ENCODE measurements at regions not wholly inside any gene's neighbourhood (a gene's known extent, or its start where the extent isn't known, plus 50 kb on each side); places are given as distances from the start of the nearest gene placed in this dataset.

DNA sequence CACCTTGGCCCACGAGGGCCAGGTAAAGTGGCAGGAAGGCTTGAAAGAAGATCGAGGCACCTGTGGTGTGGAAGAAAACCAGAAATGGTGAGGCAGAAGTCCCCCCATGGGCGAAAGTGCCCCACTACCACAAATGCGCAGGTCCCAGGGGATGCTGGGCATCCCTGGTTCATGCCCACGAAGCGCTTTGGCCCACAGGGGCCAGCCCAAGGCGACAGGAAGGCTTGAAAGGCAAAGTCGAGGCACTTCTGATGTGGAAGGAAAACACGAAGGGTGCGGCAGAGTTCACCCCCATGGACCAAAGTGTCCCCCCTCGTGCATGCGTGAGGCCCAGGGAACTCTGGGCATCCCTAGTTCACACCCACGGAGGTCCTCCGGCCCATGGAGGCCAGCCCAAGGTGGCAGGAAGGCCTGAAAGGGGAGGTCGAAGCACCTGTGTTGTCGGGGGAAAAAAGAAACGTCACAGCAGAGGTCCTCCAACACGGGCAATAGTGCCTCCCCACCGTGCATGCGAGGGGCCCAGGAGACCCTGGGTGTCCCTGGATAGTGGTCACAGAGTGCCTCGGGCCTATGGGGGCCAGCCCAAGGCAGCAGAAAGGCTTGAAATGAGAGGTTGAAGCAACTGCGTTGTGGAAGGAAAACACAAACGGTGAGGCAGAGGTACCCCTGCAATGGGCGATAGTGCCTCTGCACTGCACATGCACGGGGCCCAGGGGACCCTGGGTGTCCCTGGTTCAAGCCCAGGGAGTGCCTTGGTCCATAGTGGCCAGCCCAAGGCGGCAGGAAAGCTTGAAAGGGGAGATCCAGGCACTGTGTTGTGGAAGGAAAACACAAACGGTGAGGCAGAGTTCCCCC lies 373.9 kb downstream of the ALG10 start:
- H3K9me3 ChIP-seq, result peaks cover 0 to 36% (median 2%) of the 10 kb centered on the region in 12 donors
- TF ChIP-seq, protein P1, sequence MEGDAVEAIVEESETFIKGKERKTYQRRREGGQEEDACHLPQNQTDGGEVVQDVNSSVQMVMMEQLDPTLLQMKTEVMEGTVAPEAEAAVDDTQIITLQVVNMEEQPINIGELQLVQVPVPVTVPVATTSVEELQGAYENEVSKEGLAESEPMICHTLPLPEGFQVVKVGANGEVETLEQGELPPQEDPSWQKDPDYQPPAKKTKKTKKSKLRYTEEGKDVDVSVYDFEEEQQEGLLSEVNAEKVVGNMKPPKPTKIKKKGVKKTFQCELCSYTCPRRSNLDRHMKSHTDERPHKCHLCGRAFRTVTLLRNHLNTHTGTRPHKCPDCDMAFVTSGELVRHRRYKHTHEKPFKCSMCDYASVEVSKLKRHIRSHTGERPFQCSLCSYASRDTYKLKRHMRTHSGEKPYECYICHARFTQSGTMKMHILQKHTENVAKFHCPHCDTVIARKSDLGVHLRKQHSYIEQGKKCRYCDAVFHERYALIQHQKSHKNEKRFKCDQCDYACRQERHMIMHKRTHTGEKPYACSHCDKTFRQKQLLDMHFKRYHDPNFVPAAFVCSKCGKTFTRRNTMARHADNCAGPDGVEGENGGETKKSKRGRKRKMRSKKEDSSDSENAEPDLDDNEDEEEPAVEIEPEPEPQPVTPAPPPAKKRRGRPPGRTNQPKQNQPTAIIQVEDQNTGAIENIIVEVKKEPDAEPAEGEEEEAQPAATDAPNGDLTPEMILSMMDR (IDR thresholded peaks at IDR 0.05), result no peak
- TF ChIP-seq POLR2A (IDR thresholded peaks at IDR 0.05), result no peak
- no peak overlapping the region for H3K27ac ChIP-seq
- ATAC-seq (no peak), DNase-seq (peak in 4 of 5 donors; percentile 5 to 37 (median 7))
- H3K36me3 ChIP-seq, result no peaks in the 10 kb centered on the region
- WGBS, 4 donors, result 55 to 67% (median 57%) methylated on average over 27 of the region's 27 CpGs
- H3K4me1 ChIP-seq, result no peaks in the 10 kb centered on the region
- intact Hi-C loops (cut with DNase I), result no loop called here
- no peak overlapping the region for H3K4me3 ChIP-seq
- peaks cover 0 to 14% (median 0%) of the 10 kb centered on the region in 9 donors for H3K27me3 ChIP-seq

DNA sequence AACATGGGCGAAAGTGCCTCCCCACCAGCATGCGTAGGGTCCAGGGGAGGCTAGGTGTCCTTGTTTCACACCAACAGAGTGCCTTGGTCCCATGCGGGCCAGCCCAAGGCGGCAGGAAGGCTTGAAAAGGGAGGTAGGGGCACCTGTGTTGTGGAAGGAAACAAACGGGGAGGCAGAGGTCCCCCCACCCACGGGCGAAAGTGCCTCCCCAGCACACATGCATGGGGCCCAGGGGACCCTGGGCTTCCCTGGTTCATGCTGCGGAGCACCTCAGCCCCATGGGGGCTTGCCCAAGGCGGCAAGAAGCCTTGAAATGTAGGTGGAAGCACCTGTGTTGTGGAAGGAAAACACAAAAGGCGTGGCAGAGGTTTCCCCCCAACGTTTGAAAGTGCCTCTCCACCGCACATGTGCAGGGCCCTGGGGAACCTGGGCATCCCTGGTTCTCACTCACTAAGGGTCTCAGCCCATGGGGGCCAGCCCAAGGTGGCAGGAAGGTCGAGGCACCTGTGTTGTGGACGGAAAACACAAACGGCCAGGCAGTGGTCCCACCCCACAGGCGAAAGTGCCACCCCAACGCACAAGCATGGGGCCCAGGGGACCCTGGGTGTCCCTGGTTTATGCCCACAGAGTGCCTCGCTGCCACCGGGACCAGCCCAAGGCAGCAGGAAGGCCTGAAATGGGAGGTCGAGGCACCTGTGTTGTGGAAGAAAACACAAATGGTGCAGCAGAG lies 374.7 kb downstream of the ALG10 start:
- no peak for TF ChIP-seq POLR2A (IDR thresholded peaks at IDR 0.05)
- intact Hi-C loops (cut with DNase I), result no loop called here
- 57 to 67% (median 61%) methylated on average over 18 to 20 of the region's 20 CpGs for WGBS, 4 donors
- Histone ChIP-seq H3K36me3 (no peaks in the 10 kb centered on the region), H3K4me1 (no peaks in the 10 kb centered on the region), H3K4me3 (no peak overlapping the region), H3K9me3 (peaks cover 0 to 35% (median 2%) of the 10 kb centered on the region in 12 donors), H3K27me3 (peaks cover 0 to 14% (median 0%) of the 10 kb centered on the region in 9 donors), H3K27ac (no peak overlapping the region)
- DNase-seq (peak; percentile 2 to 40 (median 12)), ATAC-seq (no peak)

DNA sequence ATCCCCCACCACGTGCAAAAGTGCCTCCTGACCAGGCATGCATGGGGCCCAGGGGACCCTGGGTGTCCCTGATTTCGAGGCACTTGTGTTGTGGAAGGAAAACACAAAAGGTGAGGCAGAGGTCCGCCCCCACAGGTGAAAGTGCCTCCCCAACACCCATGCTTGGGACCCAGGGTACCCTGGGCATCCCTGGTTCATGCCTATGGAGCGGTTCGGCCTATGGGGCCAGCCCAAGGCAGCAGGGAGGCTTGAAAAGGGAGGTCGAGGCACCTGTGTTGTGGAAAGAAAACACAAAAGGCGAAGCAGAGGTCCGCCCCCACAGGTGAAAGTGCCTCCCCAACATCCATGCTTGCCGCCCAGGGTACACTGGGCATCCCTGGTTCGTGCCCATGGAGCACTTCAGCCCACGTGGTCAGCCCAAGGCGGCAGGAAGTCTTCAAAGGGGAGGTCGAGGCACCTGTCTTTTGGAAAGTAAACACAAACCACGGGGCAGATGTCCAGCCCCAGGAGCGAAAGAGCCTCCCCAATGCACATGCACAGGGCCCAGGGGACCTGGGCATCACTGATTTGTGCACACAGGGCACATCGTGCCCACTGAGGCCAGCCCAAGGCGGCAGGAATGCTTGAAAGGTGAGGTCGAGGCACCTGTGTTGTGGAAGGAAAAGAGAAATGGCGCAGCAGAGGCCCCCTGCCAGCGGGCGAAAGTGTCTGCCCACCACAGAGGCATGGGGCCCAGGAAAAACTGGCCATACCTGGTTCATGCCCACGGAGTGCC lies 375.5 kb downstream of the ALG10 start:
- H3K36me3 ChIP-seq, result no peaks in the 10 kb centered on the region
- H3K27ac ChIP-seq, result no peak overlapping the region
- DNase-seq, result peak; percentile 2 to 19 (median 9)
- H3K27me3 ChIP-seq, result peaks cover 0 to 14% (median 0%) of the 10 kb centered on the region in 9 donors
- 61 to 73% (median 69%) methylated on average over 22 of the region's 22 CpGs for WGBS, 4 donors
- no peaks in the 10 kb centered on the region for H3K4me1 ChIP-seq
- intact Hi-C loops (cut with DNase I), result no loop called here
- H3K9me3 ChIP-seq, result peaks cover 0 to 32% (median 2%) of the 10 kb centered on the region in 12 donors
- TF ChIP-seq, protein P1 (IDR thresholded peaks at IDR 0.05), result no peak
- no peak for TF ChIP-seq POLR2A (IDR thresholded peaks at IDR 0.05)
- no peak overlapping the region for H3K4me3 ChIP-seq
- no peak for ATAC-seq

DNA sequence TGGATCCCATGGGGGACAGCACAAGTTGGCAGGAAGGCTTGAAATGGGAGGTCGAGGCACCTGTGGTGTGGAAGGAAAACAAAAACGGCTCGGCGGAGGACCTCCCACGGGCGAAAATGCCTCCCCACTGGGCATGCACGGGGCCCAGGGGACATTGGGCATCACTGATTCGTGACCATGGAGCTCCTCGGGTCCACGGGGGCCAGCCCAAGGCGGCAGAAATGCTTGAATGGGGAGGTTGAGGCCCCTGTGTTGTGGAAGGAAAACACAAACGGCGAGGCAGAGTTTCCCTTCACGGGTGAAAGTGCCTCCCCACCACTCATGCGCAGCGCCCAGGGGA lies 376.0 kb downstream of the ALG10 start:
- DNase-seq, result peak in 4 of 5 donors; percentile 2 to 31 (median 6)
- no peak for ATAC-seq
- Histone ChIP-seq H3K36me3 (no peaks in the 10 kb centered on the region), H3K27me3 (peaks cover 0 to 14% (median 0%) of the 10 kb centered on the region in 9 donors), H3K27ac (no peak overlapping the region), H3K9me3 (peaks cover 0 to 32% (median 1%) of the 10 kb centered on the region in 12 donors), H3K4me3 (no peak overlapping the region), H3K4me1 (no peaks in the 10 kb centered on the region)
- 55 to 64% (median 57%) methylated on average over 16 of the region's 16 CpGs for WGBS, 4 donors
- intact Hi-C loops (cut with DNase I), result no loop called here
- TF ChIP-seq, protein P1 (IDR thresholded peaks at IDR 0.05), result no peak
- no peak for TF ChIP-seq POLR2A (IDR thresholded peaks at IDR 0.05)
